CD8-positive, alpha-beta memory T cell (primary cell): ENCODE measurements at regions not wholly inside any gene's neighbourhood (a gene's known extent, or its start where the extent isn't known, plus 50 kb on each side); places are given as distances from the start of the nearest gene placed in this dataset.

Source experiments
- CTCF ChIA-PET: fragments of 350-600 bp; sonication (Branson Sonifier 250); formaldehyde crosslinking; loops from one replicate; lab custom pipeline; 2021; ENCODE audit warnings: antibody characterized with exemption; lab: Charles Lee
- POLR2A ChIA-PET: fragments of 350-600 bp; sonication (Branson Sonifier 250); formaldehyde crosslinking; loops from one replicate; lab custom pipeline; 2021; ENCODE audit warnings: antibody characterized with exemption; lab: Charles Lee
- DNase-seq, 5 donors: peaks; one replicate each; pipeline versions ENCODE4 v3.0.0 to v3.0.0-alpha.2; 2020 to 2022; ENCODE audit warnings: mixed read lengths in 1 of 5
- H3K27ac ChIP-seq: one replicate; pipeline ENCODE4 v1.7.0; 2013; ENCODE audit warnings: low read depth, mild to moderate bottlenecking, low read length, moderate library complexity
- H3K27me3 ChIP-seq: 2 replicates; pipeline ENCODE4 v1.7.0; 2013; ENCODE audit warnings: low read length, mild to moderate bottlenecking; ENCODE audit not compliant: insufficient read depth, poor library complexity, severe bottlenecking
- H3K36me3 ChIP-seq: 2 replicates; pipeline ENCODE4 v1.7.0; 2013; ENCODE audit warnings: mild to moderate bottlenecking, low read length, moderate library complexity; ENCODE audit not compliant: insufficient read depth
- H3K4me1 ChIP-seq: 2 replicates; pipeline ENCODE4 v1.7.0; 2013; ENCODE audit warnings: mild to moderate bottlenecking, low read length, moderate library complexity; ENCODE audit not compliant: insufficient read depth
- H3K4me3 ChIP-seq: 2 replicates; pipeline ENCODE4 v1.7.0; 2013; ENCODE audit warnings: mild to moderate bottlenecking, low read length
- H3K9me3 ChIP-seq: 2 replicates; pipeline ENCODE4 v1.7.0; 2013; ENCODE audit warnings: mild to moderate bottlenecking, low read length
- H3K27ac Mint-ChIP-seq, 8 donors: one replicate each; pipeline ENCODE4 v1.8.0; 2020 to 2021; ENCODE audit warnings: mixed read lengths in 8 of 8, mild to moderate bottlenecking in 6 of 8, inconsistent platforms in 3 of 8, moderate library complexity in 3 of 8
- H3K27me3 Mint-ChIP-seq, 2 donors: one replicate each; pipeline ENCODE4 v1.8.0; 2020 to 2021; ENCODE audit warnings: mixed read lengths in 2 of 2, mild to moderate bottlenecking in 1 of 2, moderate library complexity in 1 of 2
- H3K36me3 Mint-ChIP-seq, 3 donors: one replicate each; pipeline ENCODE4 v1.8.0; 2020 to 2021; ENCODE audit warnings: mixed read lengths in 3 of 3, inconsistent platforms in 1 of 3, mild to moderate bottlenecking in 1 of 3
- H3K4me1 Mint-ChIP-seq, 3 donors: one replicate each; pipeline ENCODE4 v1.8.0; 2020 to 2021; ENCODE audit warnings: mixed read lengths in 3 of 3, inconsistent platforms in 1 of 3, mild to moderate bottlenecking in 1 of 3
- H3K4me3 Mint-ChIP-seq, 7 donors: one replicate each; pipeline ENCODE4 v1.8.0; 2020 to 2021; ENCODE audit warnings: mixed read lengths in 7 of 7, mild to moderate bottlenecking in 6 of 7, moderate library complexity in 4 of 7, inconsistent platforms in 2 of 7
- H3K9me3 Mint-ChIP-seq, 5 donors: one replicate each; pipeline ENCODE4 v1.8.0; 2020 to 2022; ENCODE audit warnings: mixed read lengths in 5 of 5, mild to moderate bottlenecking in 3 of 5, moderate library complexity in 2 of 5, inconsistent platforms in 1 of 5

DNA sequence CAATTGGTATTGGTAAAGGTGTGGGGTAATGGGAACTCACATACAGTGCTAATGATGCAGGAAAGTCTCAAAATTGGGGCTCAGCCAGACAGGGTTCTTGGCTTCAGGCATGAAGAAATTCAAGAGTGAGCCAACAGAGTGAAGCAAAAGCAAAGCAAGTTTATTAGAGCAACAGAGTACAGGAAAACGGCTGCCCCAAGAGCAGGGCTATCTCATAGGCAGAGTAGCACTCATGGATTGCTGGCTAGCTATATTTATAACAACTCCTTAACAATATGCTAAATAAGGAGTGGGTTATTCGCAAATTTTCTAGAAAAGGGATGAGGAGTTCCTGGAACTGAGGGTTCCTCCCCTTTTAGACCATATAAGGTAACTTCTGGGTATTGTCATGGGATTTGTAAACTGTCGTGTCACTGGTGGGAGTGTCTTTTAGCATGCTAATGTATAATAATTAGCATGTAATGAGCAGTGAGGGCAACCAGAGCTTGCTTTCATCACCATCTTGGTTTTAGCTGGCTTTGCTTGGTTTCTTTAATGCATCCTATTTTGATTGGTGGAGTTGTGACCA, 233.8 kb upstream of the NOL4 start:
- DNase-seq: no peak
- H3K9me3 ChIP-seq: no peaks in the 10 kb centered on the region

DNA sequence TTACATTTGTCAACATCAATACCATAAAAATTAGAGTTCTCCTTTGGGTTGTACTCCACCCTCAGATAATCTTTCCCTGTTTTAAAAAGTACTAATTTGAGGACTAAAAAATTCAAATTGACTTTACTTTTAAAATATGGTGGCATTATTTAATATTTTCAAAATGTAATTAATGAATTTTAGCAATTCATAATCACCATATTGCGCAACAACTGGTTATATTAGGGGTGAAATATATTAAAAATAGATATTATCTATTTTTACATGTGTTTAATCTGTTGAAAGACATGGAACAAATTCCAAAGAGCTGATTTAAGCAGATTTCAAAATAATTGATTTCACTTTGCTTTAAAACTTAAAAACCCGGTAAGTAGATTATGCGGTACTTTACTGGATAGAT, 236.6 kb upstream of the NOL4 start:
- Mint-ChIP-seq H3K4me1 (no peaks in the 10 kb centered on the region), H3K9me3 (peaks cover 2 to 23% (median 15%) of the 10 kb centered on the region in 5 donors), H3K4me3 (no peak overlapping the region), H3K36me3 (no peaks in the 10 kb centered on the region), H3K27me3 (no peaks in the 10 kb centered on the region), H3K27ac (no peak overlapping the region)
- Histone ChIP-seq H3K4me3 (no peak overlapping the region), H3K4me1 (no peaks in the 10 kb centered on the region), H3K36me3 (no peaks in the 10 kb centered on the region), H3K27me3 (no peaks in the 10 kb centered on the region), H3K9me3 (no peaks in the 10 kb centered on the region), H3K27ac (no peak overlapping the region)
- DNase-seq: no peak
- ChIA-PET CTCF (no interaction called here), POLR2A (no interaction called here)

More for the DNA sequence above, 233.8 kb upstream of the NOL4 start:
- peaks cover 0 to 14% (median 9%) of the 10 kb centered on the region in 5 donors for H3K9me3 Mint-ChIP-seq
- H3K4me3 ChIP-seq: no peak overlapping the region
- no peak overlapping the region for H3K27ac Mint-ChIP-seq
- ChIA-PET POLR2A (no interaction called here), CTCF (no interaction called here)
- no peak overlapping the region for H3K4me3 Mint-ChIP-seq
- H3K27me3 Mint-ChIP-seq: no peaks in the 10 kb centered on the region
- no peaks in the 10 kb centered on the region for H3K36me3 ChIP-seq
- H3K4me1 ChIP-seq: no peaks in the 10 kb centered on the region
- H3K36me3 Mint-ChIP-seq: no peaks in the 10 kb centered on the region
- no peaks in the 10 kb centered on the region for H3K27me3 ChIP-seq
- H3K4me1 Mint-ChIP-seq: no peaks in the 10 kb centered on the region
- H3K27ac ChIP-seq: no peak overlapping the region

DNA sequence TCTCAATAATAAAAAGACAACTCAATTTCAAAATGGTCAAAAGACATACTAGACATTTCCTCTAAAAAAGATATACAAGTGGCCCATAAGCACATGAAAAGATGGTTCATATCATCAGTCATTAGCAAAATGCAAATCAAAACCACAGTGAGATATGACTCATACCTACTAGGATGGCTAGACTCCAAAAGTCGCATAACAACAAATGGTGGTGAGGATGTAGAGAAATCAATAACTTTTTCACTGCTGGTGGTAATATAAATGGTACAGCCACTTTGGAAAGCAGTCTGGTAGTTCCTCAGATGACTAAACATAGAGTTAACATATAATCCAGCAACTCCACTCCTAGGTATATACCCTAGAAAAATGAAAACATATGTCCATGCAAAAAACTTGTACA, 242.3 kb upstream of the NOL4 start:
- Mint-ChIP-seq H3K4me3 (no peak overlapping the region), H3K9me3 (peaks cover 5 to 28% (median 12%) of the 10 kb centered on the region in 5 donors), H3K27me3 (no peaks in the 10 kb centered on the region), H3K36me3 (no peaks in the 10 kb centered on the region), H3K27ac (no peak overlapping the region), H3K4me1 (no peaks in the 10 kb centered on the region)
- Histone ChIP-seq H3K27me3 (no peaks in the 10 kb centered on the region), H3K9me3 (no peaks in the 10 kb centered on the region), H3K4me1 (no peaks in the 10 kb centered on the region), H3K4me3 (no peak overlapping the region), H3K27ac (no peak overlapping the region), H3K36me3 (no peaks in the 10 kb centered on the region)
- ChIA-PET POLR2A (no interaction called here), CTCF (no interaction called here)
- no peak for DNase-seq

DNA sequence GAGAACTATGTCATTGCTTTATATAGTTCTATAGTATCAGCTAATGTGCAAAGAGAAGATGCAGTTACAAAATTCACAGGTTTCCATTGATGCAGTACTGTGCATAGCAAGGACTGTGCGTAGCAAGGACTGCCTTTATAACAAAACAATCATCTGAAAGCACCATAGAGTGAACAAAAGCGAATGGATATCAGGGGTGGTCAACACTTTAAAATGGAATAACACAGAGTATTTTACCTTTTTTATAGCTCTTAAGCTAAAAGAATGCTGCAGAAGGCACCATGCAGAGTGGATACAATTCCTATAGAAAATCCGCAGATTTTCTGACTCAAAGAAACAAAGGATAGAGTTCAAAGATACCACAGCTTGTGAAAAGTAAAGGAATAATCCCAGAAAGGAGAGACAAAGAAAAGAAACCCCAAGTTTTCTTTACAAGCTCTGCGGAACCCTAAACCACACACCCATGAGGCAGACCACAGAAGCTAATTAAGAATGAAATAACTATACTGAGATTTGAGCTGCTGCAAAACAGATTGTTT, 229.9 kb upstream of the DTNA start:
- H3K4me3 Mint-ChIP-seq: no peak overlapping the region
- no peaks in the 10 kb centered on the region for H3K4me1 Mint-ChIP-seq
- no peaks in the 10 kb centered on the region for H3K27me3 ChIP-seq

DNA sequence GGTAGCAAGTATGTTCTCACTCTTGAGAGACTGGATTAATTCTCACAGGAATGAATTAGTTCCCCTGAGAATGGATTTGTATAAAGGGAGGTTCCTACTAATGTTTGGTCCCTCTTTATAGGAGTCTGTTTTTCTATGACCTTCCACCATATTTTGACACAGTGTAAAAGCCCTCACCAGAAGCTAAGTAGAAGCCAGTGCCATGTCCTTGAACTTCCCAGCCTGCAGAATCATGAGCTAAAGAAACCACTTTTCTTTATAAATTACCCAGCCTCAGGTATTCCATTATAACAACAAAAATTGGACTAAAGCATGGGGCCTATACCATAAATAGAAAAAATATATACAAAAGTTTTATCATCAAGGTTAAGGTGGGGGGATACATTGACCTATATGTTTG, 227.9 kb upstream of the DTNA start:
- no peaks in the 10 kb centered on the region for H3K36me3 Mint-ChIP-seq
- no peak overlapping the region for H3K27ac Mint-ChIP-seq
- no peaks in the 10 kb centered on the region for H3K27me3 Mint-ChIP-seq
- Histone ChIP-seq H3K27me3 (no peaks in the 10 kb centered on the region), H3K4me1 (no peaks in the 10 kb centered on the region), H3K36me3 (no peaks in the 10 kb centered on the region), H3K4me3 (no peak overlapping the region), H3K27ac (no peak overlapping the region), H3K9me3 (no peaks in the 10 kb centered on the region)
- POLR2A ChIA-PET: no interaction called here
- no peak for DNase-seq
- CTCF ChIA-PET: no interaction called here
- no peak overlapping the region for H3K4me3 Mint-ChIP-seq
- peaks cover 6 to 32% (median 8%) of the 10 kb centered on the region in 5 donors for H3K9me3 Mint-ChIP-seq
- no peaks in the 10 kb centered on the region for H3K4me1 Mint-ChIP-seq

More for the DNA sequence above, 229.9 kb upstream of the DTNA start:
- Mint-ChIP-seq H3K27ac (no peak overlapping the region), H3K9me3 (peaks cover 6 to 43% (median 8%) of the 10 kb centered on the region in 5 donors), H3K36me3 (no peaks in the 10 kb centered on the region), H3K27me3 (no peaks in the 10 kb centered on the region)
- POLR2A ChIA-PET: no interaction called here
- Histone ChIP-seq H3K27ac (no peak overlapping the region), H3K9me3 (no peaks in the 10 kb centered on the region), H3K4me1 (no peaks in the 10 kb centered on the region), H3K36me3 (no peaks in the 10 kb centered on the region), H3K4me3 (no peak overlapping the region)
- CTCF ChIA-PET: no interaction called here
- DNase-seq: no peak

DNA sequence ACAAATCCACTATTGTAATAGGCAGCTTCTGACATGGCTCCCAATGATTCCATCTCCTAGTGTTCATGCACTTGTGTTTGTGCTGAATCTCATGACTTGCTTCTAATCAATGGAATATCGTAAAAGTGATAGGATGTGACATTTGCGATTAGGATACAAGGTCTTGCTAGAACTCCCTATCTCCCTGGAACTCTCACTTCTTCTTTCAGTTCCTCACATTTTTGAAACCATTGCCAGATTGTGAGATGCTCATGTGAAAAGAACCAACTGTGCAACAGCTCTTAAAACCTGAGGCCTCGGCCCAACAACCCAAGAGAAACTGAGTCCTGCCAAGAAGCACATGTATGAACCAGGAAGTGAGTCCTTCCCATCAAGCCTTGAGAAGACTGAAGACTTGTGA, 226.9 kb upstream of the DTNA start:
- no peaks in the 10 kb centered on the region for H3K27me3 ChIP-seq
- Mint-ChIP-seq H3K4me3 (no peak overlapping the region), H3K4me1 (no peaks in the 10 kb centered on the region), H3K27ac (no peak overlapping the region), H3K27me3 (no peaks in the 10 kb centered on the region), H3K9me3 (peaks cover 6 to 29% (median 8%) of the 10 kb centered on the region in 5 donors), H3K36me3 (no peaks in the 10 kb centered on the region)
- no peaks in the 10 kb centered on the region for H3K36me3 ChIP-seq
- ChIA-PET CTCF (no interaction called here), POLR2A (no interaction called here)
- H3K4me3 ChIP-seq: no peak overlapping the region
- H3K9me3 ChIP-seq: no peaks in the 10 kb centered on the region
- no peak for DNase-seq
- H3K4me1 ChIP-seq: no peaks in the 10 kb centered on the region
- no peak overlapping the region for H3K27ac ChIP-seq

DNA sequence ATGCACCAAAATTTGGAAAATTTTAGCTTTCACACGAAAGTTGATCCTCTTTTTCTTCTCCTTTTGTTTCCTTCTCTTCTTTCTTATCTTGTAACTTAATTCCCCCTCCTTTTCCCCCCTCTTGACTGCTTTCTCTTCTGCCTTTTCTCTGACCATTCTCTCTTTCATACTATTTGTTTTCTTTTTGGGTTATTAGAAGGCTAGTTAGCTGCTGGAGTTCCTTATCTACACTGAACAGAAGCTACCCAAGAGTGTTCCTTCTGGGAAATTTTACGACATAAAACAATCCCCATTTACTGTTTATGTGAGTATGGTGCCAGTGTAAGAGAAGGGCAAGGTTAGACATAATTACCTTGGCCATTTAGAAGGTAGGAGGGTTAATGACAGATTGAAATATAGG, 218.4 kb upstream of the DTNA start:
- Mint-ChIP-seq H3K27me3 (peaks cover 7 to 22% of the 10 kb centered on the region in 2 donors), H3K9me3 (peaks cover 0 to 13% (median 6%) of the 10 kb centered on the region in 5 donors), H3K4me1 (no peaks in the 10 kb centered on the region), H3K27ac (peak overlapping the region in 1 of 8 donors; percentile 65), H3K36me3 (no peaks in the 10 kb centered on the region), H3K4me3 (no peak overlapping the region)
- Histone ChIP-seq H3K4me3 (no peak overlapping the region), H3K27ac (no peak overlapping the region), H3K4me1 (no peaks in the 10 kb centered on the region), H3K9me3 (no peaks in the 10 kb centered on the region), H3K36me3 (no peaks in the 10 kb centered on the region), H3K27me3 (no peaks in the 10 kb centered on the region)
- DNase-seq: no peak
- ChIA-PET CTCF (no interaction called here), POLR2A (no interaction called here)

DNA sequence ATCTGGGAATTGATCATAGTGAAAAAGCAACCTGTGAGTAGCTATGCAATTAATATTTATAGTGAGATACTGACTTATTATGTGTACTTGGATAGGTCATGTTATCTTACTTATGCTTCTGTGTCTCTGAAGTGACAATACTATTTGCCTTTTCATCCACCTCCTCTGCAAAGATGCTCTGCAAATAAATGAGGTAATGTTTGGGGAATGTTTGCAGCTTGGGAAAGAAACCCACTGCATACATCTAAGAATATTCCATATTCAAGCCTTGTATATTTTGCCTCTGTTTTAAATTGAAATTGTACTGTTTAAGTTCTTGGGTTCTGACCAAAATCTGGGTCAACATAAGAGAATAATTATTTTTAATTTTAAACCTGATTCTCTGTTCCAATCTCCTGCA, 217.4 kb upstream of the DTNA start:
- CTCF ChIA-PET: no interaction called here
- no peak overlapping the region for H3K27ac ChIP-seq
- Mint-ChIP-seq H3K27ac (no peak overlapping the region), H3K27me3 (peaks cover 7 to 22% of the 10 kb centered on the region in 2 donors), H3K9me3 (peaks cover 0 to 17% (median 8%) of the 10 kb centered on the region in 5 donors), H3K4me3 (no peak overlapping the region), H3K4me1 (no peaks in the 10 kb centered on the region), H3K36me3 (no peaks in the 10 kb centered on the region)
- DNase-seq: no peak
- no peaks in the 10 kb centered on the region for H3K9me3 ChIP-seq
- H3K4me1 ChIP-seq: no peaks in the 10 kb centered on the region
- no peak overlapping the region for H3K4me3 ChIP-seq
- no peaks in the 10 kb centered on the region for H3K36me3 ChIP-seq
- no peaks in the 10 kb centered on the region for H3K27me3 ChIP-seq
- POLR2A ChIA-PET: no interaction called here
